ENCODE measurements at regions not wholly inside any gene's neighbourhood (a gene's known extent, or its start where the extent isn't known, plus 50 kb on each side); places are given as distances from the start of the nearest gene placed in this dataset.
A peak's percentile ranks its signal among the peaks of the same experiment; 100 is the strongest.

DNA sequence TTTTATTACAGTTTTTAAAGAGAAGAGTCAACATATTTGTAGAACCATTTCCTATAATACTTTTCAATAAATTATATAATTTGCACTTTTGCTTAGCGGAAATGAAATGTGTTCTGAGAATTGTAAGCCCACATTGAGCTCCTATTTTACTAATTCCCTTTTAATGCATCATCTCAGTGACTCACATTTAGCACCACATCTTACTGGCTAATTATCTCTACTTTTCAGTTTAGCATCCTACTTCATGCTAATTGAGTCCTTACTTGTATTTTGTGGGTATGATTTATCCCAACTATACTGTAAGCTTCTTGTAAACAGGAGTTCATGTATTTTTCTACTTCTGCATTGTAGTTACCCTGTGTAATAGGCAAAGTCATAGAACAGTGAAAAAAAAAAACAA lies 67.5 kb downstream of the TMX1 start:
- intact Hi-C loops (cut with DNase I) = no loop called here
- DNase-seq (no peak), FAIRE-seq (no peak), ATAC-seq (no peak)
- H3K9me3 ChIP-seq = no peaks in the 10 kb centered on the region
- H3K36me3 ChIP-seq = no peaks in the 10 kb centered on the region
- H3K4me3 ChIP-seq = no peak overlapping the region
- no peak overlapping the region for H3K27ac ChIP-seq
- H3K4me1 ChIP-seq = no peaks in the 10 kb centered on the region
- TF ChIP-seq, protein P1, sequence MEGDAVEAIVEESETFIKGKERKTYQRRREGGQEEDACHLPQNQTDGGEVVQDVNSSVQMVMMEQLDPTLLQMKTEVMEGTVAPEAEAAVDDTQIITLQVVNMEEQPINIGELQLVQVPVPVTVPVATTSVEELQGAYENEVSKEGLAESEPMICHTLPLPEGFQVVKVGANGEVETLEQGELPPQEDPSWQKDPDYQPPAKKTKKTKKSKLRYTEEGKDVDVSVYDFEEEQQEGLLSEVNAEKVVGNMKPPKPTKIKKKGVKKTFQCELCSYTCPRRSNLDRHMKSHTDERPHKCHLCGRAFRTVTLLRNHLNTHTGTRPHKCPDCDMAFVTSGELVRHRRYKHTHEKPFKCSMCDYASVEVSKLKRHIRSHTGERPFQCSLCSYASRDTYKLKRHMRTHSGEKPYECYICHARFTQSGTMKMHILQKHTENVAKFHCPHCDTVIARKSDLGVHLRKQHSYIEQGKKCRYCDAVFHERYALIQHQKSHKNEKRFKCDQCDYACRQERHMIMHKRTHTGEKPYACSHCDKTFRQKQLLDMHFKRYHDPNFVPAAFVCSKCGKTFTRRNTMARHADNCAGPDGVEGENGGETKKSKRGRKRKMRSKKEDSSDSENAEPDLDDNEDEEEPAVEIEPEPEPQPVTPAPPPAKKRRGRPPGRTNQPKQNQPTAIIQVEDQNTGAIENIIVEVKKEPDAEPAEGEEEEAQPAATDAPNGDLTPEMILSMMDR (IDR thresholded peaks at IDR 0.05) = no peak
- no peaks in the 10 kb centered on the region for H3K27me3 ChIP-seq
- 95 to 97% methylated on average over 1 of the region's 1 CpG for WGBS, 2 donors

DNA sequence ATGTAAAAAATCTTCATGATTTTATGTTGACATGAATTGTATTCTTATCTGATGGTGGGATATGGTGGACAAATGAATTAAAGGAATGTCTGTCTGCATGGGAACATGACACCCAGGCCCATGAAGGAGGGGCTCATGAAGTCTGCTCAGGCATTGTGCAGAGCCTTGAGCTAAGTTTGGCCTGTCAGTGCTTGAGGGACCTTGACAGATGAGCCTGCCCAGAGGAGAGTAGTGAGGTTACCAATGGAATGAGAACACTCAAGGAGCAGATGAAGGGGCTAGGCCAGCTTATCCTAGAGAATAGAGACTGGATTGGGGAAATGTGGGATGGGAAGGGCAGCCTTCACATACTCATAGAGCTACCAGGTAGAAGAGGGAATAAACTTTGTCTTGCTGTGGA lies 68.8 kb downstream of the TMX1 start:
- Histone ChIP-seq H3K27me3 (no peaks in the 10 kb centered on the region), H3K27ac (no peak overlapping the region), H3K4me1 (no peaks in the 10 kb centered on the region), H3K9me3 (no peaks in the 10 kb centered on the region), H3K36me3 (no peaks in the 10 kb centered on the region), H3K4me3 (no peak overlapping the region)
- TF ChIP-seq, protein P1 (IDR thresholded peaks at IDR 0.05) = no peak
- DNase-seq = no peak
- no peak for FAIRE-seq
- no peak for ATAC-seq
- intact Hi-C loops (cut with DNase I) = no loop called here

DNA sequence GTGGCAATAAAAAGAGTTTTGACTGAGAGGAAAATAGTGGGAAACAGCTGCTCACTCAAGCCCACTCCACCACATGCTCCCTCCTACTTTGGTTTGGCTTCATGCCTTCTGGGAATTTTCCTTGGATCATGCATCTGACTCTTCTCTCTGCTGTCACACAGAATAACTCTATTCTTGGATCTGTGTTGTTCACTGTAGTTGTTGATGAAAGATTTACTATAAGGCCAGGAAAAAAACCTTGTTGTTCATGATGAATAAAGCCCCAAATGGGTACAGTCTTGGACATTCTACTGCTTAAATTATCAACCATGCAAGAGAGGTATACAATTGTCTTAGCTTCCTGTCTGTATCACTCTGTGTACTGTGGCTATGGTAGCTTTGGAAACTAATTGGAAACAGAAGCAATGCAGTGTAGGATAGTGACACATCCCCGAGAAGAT lies 70.5 kb downstream of the TMX1 start:
- Histone ChIP-seq H3K27ac (no peak overlapping the region), H3K36me3 (no peaks in the 10 kb centered on the region), H3K4me1 (no peaks in the 10 kb centered on the region), H3K4me3 (no peak overlapping the region), H3K27me3 (no peaks in the 10 kb centered on the region), H3K9me3 (no peaks in the 10 kb centered on the region)
- no peak for DNase-seq
- peak in 2 of 4 donors; percentile 34 to 58 for ATAC-seq
- TF ChIP-seq, protein P1 (IDR thresholded peaks at IDR 0.05) = no peak
- WGBS, 2 donors = 78 to 81% methylated on average over 1 of the region's 1 CpG
- intact Hi-C loops (cut with DNase I) = no loop called here
- no peak for FAIRE-seq

DNA sequence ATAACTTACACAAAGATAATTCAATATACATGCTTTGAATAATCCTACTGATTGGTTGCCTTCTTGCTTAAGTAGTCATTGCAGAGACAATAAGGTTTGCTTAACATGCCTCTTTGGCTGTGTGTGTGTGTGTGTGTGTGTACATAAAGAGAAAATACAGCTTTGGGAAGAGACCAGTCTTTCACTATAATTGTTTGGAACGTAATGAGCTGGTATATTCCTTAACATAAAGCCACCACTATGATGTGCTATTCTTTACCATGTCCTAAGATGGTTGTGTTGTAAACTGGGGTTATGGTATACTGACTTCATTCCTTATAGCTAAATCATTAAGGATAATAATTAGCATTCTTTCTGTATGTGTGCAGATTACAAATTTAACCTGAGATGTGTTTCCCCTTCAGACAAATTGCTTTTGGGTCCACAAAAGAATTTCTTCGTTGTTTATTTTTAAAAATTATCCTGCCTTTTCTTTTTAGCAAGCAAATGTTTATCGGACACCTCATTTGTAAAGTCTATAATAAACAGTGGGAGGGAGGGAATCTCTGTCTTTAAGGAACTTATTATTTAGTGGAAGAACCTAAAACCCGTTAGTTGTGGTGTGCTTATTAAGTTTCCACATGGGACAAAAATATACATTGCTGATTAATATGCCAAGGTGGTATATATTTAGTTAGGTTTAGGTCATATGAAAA lies 74.4 kb downstream of the TMX1 start:
- Histone ChIP-seq H3K27me3 (no peaks in the 10 kb centered on the region), H3K36me3 (no peaks in the 10 kb centered on the region), H3K27ac (no peak overlapping the region), H3K4me1 (peaks cover 0 to 4% (median 0%) of the 10 kb centered on the region in 3 donors), H3K4me3 (no peak overlapping the region), H3K9me3 (no peaks in the 10 kb centered on the region)
- FAIRE-seq (no peak), DNase-seq (no peak), ATAC-seq (no peak)
- intact Hi-C loops (cut with DNase I) = no loop called here
- TF ChIP-seq, protein P1 (IDR thresholded peaks at IDR 0.05) = no peak
- WGBS, 2 donors = 72 to 88% methylated on average over 4 of the region's 4 CpGs

DNA sequence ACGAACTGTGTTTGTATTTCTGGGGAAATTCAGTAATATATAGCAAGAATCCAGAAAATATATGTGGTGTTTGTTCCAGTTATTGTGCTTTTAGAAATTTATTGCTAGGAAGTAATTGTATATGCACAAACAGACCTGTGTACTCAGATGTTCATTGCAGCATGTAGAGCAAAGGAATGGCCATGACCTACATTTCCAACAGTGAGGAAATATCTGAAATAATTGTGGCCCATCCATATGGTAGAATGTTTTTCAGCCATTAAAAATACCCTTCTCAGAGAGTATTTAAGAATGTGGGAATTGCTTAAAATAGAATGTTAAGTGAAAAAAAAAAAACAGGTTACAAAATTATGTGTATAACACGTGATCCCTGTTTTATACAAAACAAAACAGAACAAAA lies 77.3 kb downstream of the TMX1 start:
- TF ChIP-seq, protein P1 (IDR thresholded peaks at IDR 0.05) = no peak
- FAIRE-seq = no peak
- Histone ChIP-seq H3K4me1 (peaks cover 0 to 10% (median 7%) of the 10 kb centered on the region in 3 donors), H3K4me3 (no peak overlapping the region), H3K9me3 (no peaks in the 10 kb centered on the region), H3K27me3 (no peaks in the 10 kb centered on the region), H3K36me3 (no peaks in the 10 kb centered on the region), H3K27ac (no peak overlapping the region)
- no peak for DNase-seq
- intact Hi-C loops (cut with DNase I) = no loop called here
- ATAC-seq = no peak
- 82 to 88% methylated on average over 2 of the region's 2 CpGs for WGBS, 2 donors
